ENCODE measurements at regions not wholly inside any gene's neighbourhood (a gene's known extent, or its start where the extent isn't known, plus 50 kb on each side); places are given as distances from the start of the nearest gene placed in this dataset.

DNA sequence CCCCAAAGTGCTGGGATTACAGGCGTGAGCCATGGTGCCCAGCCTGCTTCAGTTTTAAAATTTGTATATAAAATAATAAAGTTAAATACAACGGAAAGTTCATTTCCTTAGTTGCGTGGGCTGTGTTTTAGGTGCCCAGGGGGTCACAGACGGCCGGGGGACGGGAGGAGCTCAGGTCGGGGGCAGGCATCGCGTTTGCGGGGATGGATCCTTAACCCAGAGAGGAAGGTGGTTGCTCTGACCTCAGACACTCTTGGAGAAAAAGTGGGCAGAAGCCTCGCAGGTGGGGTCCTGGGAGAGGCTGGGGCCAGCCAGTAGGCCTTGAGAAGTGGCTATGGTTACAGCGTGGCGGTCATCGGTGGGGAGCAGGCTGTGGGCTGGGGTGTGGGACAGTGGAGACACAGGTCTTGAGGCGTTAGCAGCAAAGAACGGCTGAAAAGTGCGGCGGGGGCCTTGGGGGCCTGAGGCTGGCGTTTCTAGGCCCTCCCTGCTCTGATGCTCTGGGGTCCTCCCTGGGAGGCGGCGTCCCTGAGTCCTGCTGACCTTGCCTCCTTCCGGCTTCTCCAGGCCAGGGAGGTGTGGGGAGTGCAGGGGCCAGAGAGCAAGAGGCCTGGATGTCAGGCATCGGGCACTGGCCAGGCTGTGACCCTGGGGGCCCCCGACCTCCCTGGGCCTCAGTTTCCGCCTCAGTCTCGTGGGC, 54.4 kb downstream of the UNCX start:
- Mint-ChIP-seq H3K27me3 (no peaks in the 10 kb centered on the region), H3K36me3 (no peaks in the 10 kb centered on the region), H3K4me1 (ENCODE audit: low read depth in 2 of 2) (peaks cover 0 to 9% of the 10 kb centered on the region in 2 donors), H3K9me3 (no peaks in the 10 kb centered on the region), H3K27ac (no peak overlapping the region), H3K4me3 (no peak overlapping the region)
- ATAC-seq: no peak
- DNase-seq (ENCODE audit: low spot score): peak; percentile 37

DNA sequence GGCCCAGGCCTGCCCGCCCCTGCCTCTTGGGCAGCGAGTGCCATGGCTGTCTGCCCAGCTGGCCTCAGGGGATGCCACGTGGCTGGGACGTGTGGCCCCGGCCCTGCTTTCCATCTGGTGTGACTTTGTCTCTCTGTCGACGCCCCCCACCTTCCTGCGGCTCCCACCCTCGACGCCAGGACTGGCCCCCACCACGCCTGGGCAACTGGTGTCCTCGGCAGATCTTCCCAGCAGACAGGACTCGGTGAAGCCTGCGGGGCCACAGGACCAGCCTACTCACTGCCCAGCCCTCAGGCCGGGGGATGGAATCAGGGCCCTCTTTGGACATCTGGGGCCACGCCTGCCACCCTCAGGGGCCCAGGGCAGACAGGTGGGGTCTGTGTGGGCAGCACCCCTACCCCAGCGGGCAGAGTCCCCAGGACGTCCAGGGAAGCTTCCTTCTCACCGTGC, 55.1 kb downstream of the UNCX start:
- DNase-seq (ENCODE audit: low spot score) (peak; percentile 37), ATAC-seq (no peak)
- no peaks in the 10 kb centered on the region for H3K9me3 Mint-ChIP-seq
- peaks cover 0 to 9% of the 10 kb centered on the region in 2 donors for H3K4me1 Mint-ChIP-seq (ENCODE audit: low read depth in 2 of 2)
- H3K36me3 Mint-ChIP-seq: no peaks in the 10 kb centered on the region
- no peak overlapping the region for H3K4me3 Mint-ChIP-seq
- no peak overlapping the region for H3K27ac Mint-ChIP-seq
- H3K27me3 Mint-ChIP-seq: no peaks in the 10 kb centered on the region

- ATAC-seq (no peak), DNase-seq (ENCODE audit: low spot score) (peak; percentile 44)
- H3K4me1 Mint-ChIP-seq (ENCODE audit: low read depth in 2 of 2): peaks cover 0 to 9% of the 10 kb centered on the region in 2 donors
- no peak overlapping the region for H3K4me3 Mint-ChIP-seq
- no peak overlapping the region for H3K27ac Mint-ChIP-seq
- H3K9me3 Mint-ChIP-seq: no peaks in the 10 kb centered on the region
- H3K27me3 Mint-ChIP-seq: no peaks in the 10 kb centered on the region
- H3K36me3 Mint-ChIP-seq: no peaks in the 10 kb centered on the region
Measured at GRCh38 chr7:1288390-1288995, 55.8 kb downstream of the UNCX start.

DNA sequence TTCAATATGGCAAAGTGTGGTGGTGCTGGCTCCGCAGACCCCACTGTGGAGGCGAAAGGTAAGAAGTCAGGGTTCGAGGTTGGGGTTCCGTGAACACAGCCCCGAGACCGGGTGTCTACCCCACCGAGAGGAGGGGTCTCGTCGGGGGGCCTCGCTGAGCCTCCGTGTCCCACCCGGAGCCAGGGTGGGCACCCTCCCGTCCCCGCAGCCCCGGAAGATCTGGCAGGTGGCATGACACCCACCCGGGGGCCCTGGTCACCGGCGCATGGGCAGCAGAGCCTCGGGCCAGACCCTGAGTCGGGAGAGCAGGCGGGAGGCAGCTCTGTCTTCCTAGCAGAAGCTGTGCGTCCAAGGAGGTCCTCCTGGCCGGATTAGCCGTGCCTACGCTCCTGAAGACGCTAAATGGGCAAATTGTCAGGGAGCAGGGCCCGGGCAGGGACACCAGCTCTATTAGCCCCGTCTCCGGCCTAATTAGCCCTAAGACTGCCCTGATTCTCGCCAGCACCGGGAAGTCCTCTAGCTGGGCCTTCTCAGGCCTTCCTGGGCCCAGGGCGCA, 56.4 kb downstream of the UNCX start:
- H3K27ac Mint-ChIP-seq: no peak overlapping the region
- H3K4me1 Mint-ChIP-seq (ENCODE audit: low read depth in 2 of 2): peaks cover 0 to 9% of the 10 kb centered on the region in 2 donors
- peak; percentile 56 for DNase-seq (ENCODE audit: low spot score)
- no peak for ATAC-seq
- H3K4me3 Mint-ChIP-seq: no peak overlapping the region
- no peaks in the 10 kb centered on the region for H3K27me3 Mint-ChIP-seq
- no peaks in the 10 kb centered on the region for H3K36me3 Mint-ChIP-seq
- no peaks in the 10 kb centered on the region for H3K9me3 Mint-ChIP-seq

- no peaks in the 10 kb centered on the region for H3K27me3 Mint-ChIP-seq
- H3K9me3 Mint-ChIP-seq: no peaks in the 10 kb centered on the region
- H3K4me3 Mint-ChIP-seq: peak overlapping the region; percentile 67
- peak; percentile 39 for DNase-seq (ENCODE audit: low spot score)
- no peak for ATAC-seq
- H3K4me1 Mint-ChIP-seq (ENCODE audit: low read depth in 2 of 2): peaks cover 0 to 12% of the 10 kb centered on the region in 2 donors
- no peak overlapping the region for H3K27ac Mint-ChIP-seq
- no peaks in the 10 kb centered on the region for H3K36me3 Mint-ChIP-seq
Measured at GRCh38 chr7:1289666-1290025, 57.0 kb downstream of the UNCX start.

DNA sequence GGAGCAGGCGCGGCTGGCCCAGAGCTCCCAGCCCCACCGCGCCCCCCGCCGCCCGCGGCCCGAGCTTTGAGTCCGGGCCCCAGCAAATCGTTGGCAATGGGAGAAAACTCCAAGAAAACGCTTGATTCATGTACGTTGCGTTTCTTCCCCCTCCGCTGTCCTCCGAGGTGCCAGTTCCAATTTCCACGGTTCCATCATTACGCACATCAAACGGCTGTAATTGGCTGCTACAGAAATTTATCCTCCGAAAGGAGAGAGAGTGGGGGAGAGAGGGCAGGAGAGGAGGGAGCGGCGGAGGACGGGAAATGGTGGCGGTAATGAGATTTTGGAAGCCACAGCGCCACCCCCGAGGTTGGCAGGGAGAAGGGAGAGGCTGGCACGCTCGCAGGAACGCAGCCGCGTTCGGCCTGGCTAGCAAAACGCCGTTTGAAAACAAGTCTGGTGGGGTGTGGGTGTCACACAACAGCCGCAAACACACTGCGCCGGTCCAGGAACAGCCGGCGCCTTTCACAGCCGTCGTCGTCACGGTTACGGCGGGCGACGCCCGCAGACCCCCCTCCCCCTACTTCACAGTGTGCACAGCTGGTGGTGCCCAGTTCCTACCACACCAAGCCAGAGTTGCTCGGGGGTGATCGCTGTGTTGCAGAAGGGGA, 57.5 kb downstream of the UNCX start:
- Mint-ChIP-seq H3K9me3 (no peaks in the 10 kb centered on the region), H3K27ac (no peak overlapping the region), H3K27me3 (no peaks in the 10 kb centered on the region), H3K4me1 (ENCODE audit: low read depth in 2 of 2) (peaks cover 0 to 12% of the 10 kb centered on the region in 2 donors), H3K36me3 (no peaks in the 10 kb centered on the region), H3K4me3 (peak overlapping the region; percentile 67)
- ATAC-seq (peak; percentile 40 to 55), DNase-seq (ENCODE audit: low spot score) (peak; percentile 60)

- DNase-seq (ENCODE audit: low spot score): no peak
- Mint-ChIP-seq H3K27me3 (no peaks in the 10 kb centered on the region), H3K4me1 (ENCODE audit: low read depth in 2 of 2) (peaks cover 0 to 12% of the 10 kb centered on the region in 2 donors), H3K27ac (no peak overlapping the region), H3K9me3 (no peaks in the 10 kb centered on the region), H3K36me3 (no peaks in the 10 kb centered on the region), H3K4me3 (peak overlapping the region; percentile 67)
- no peak for ATAC-seq
Measured at GRCh38 chr7:1290679-1291356, 58.1 kb downstream of the UNCX start.

DNA sequence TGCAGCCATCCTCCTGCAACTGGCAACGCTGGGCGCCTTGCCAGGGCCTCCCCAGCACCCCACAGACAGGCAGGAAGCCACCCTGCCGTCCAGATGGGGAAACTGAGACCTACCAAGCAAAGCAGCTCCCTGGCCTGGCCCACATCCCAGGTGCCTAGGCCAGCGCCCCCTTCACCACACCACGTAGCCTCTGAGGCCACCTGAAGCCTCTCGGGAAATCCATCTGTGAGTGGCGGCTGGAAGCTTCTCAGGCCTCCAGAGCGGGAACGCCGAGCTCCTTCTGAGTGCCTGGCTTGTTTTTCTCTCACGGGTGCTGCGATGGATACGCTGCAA, 58.7 kb downstream of the UNCX start:
- no peaks in the 10 kb centered on the region for H3K9me3 Mint-ChIP-seq
- peak overlapping the region; percentile 39 for H3K4me3 Mint-ChIP-seq
- H3K27ac Mint-ChIP-seq: no peak overlapping the region
- peaks cover 0 to 12% of the 10 kb centered on the region in 2 donors for H3K4me1 Mint-ChIP-seq (ENCODE audit: low read depth in 2 of 2)
- ATAC-seq (no peak), DNase-seq (ENCODE audit: low spot score) (no peak)
- H3K27me3 Mint-ChIP-seq: no peaks in the 10 kb centered on the region
- H3K36me3 Mint-ChIP-seq: no peaks in the 10 kb centered on the region

- no peaks in the 10 kb centered on the region for H3K9me3 Mint-ChIP-seq
- no peak overlapping the region for H3K27ac Mint-ChIP-seq
- peaks cover 0 to 15% of the 10 kb centered on the region in 2 donors for H3K4me1 Mint-ChIP-seq (ENCODE audit: low read depth in 2 of 2)
- H3K36me3 Mint-ChIP-seq: no peaks in the 10 kb centered on the region
- no peaks in the 10 kb centered on the region for H3K27me3 Mint-ChIP-seq
- peak overlapping the region; percentile 39 for H3K4me3 Mint-ChIP-seq
- ATAC-seq (no peak), DNase-seq (ENCODE audit: low spot score) (peak; percentile 39)
Measured at GRCh38 chr7:1291845-1292765, 59.4 kb downstream of the UNCX start.

- peaks cover 0 to 17% of the 10 kb centered on the region in 2 donors for H3K4me1 Mint-ChIP-seq (ENCODE audit: low read depth in 2 of 2)
- no peaks in the 10 kb centered on the region for H3K36me3 Mint-ChIP-seq
- H3K4me3 Mint-ChIP-seq: no peak overlapping the region
- no peaks in the 10 kb centered on the region for H3K9me3 Mint-ChIP-seq
- H3K27ac Mint-ChIP-seq: no peak overlapping the region
- DNase-seq (ENCODE audit: low spot score): peak; percentile 31
- no peaks in the 10 kb centered on the region for H3K27me3 Mint-ChIP-seq
- ATAC-seq: no peak
Measured at GRCh38 chr7:1292972-1293830, 60.5 kb downstream of the UNCX start.

GRCh38 chr7:1293950-1294411, 61.3 kb downstream of the UNCX start:
- H3K4me1 Mint-ChIP-seq (ENCODE audit: low read depth in 2 of 2): peaks cover 0 to 17% of the 10 kb centered on the region in 2 donors
- ATAC-seq: peak in 1 of 2 donors; percentile 5
- no peaks in the 10 kb centered on the region for H3K36me3 Mint-ChIP-seq
- H3K9me3 Mint-ChIP-seq: no peaks in the 10 kb centered on the region
- H3K27ac Mint-ChIP-seq: no peak overlapping the region
- peak; percentile 59 for DNase-seq (ENCODE audit: low spot score)
- no peak overlapping the region for H3K4me3 Mint-ChIP-seq
- H3K27me3 Mint-ChIP-seq: no peaks in the 10 kb centered on the region

DNA sequence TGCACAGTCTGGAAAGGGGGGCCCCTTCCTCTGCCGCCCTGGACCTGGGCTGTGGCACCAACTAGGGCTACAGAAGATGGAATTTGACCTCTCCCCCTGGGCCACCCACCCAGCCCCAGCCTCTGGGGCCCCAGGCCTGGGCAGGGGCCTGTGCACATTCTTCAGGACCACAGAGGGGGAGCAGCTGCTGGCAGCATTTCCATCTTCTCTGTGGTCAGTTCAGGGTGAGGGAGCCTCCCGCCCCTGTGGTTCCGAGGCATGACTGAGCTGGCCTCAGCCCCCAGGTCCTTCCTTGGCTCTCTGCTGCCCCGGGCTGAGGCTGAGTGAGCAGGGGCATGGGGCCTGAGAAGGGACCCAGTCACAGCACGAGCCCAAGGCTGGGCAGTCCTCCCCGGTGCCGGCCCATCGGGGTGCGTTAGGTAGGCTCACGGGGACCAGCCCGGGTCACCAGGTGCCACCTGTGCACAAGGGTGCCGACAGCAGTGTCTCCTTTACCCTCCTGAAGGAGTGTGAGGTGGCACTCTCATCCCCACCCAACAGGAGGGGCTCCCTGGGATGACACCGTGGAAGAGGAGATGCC, 63.2 kb downstream of the UNCX start:
- H3K27ac Mint-ChIP-seq: no peak overlapping the region
- no peak for ATAC-seq
- no peaks in the 10 kb centered on the region for H3K36me3 Mint-ChIP-seq
- no peaks in the 10 kb centered on the region for H3K27me3 Mint-ChIP-seq
- no peak overlapping the region for H3K4me3 Mint-ChIP-seq
- no peaks in the 10 kb centered on the region for H3K9me3 Mint-ChIP-seq
- H3K4me1 Mint-ChIP-seq (ENCODE audit: low read depth in 2 of 2): peaks cover 0 to 15% of the 10 kb centered on the region in 2 donors
- DNase-seq (ENCODE audit: low spot score): peak; percentile 42
